ENCODE measurements at regions not wholly inside any gene's neighbourhood (a gene's known extent, or its start where the extent isn't known, plus 50 kb on each side); places are given as distances from the start of the nearest gene placed in this dataset.

DNA sequence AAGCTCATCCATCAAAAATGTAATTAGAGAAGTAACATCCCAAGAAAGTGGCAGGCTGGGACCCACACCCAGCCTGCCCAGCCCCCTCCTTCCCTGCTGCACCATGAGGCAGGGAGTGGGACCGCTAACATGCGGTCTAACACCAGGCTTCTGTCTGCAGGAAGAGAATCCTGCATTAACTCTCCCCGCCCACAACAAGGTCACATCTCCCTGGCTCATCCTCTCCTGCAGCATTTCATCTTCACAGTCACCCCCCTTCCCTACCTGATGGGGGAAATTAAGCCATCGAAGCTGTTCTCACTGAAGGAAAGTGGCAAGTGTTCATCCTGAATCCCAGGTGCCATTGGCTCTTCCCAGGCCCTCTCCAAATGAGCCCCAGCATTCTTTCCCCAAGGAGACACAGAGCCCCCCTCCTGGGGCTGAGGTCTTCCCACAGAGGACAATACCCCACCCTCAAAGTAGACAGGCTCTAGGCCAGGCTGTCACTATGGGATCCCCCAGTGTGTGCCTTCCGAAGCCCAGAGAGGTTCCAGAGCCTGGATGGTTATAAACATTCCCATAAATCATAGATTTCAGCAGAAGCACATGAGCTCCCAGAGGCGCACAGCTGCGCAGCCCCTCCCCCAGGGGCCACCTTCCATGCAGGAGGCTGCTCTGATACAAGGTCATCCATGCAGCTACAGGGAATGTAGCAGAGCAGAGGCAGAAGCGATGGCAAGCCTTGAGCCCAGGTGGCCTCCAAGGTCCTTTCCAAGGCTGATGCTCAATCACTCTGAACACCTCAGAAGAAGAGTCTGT, 148.0 kb downstream of the OAT start:
- Histone ChIP-seq H3K4me3 (no peak overlapping the region), H3K79me2 (replicated peaks; ENCODE audit: insufficient read depth) (no peaks in the 10 kb centered on the region), H3K4me2 (no peak overlapping the region), H3K9me2 (ENCODE audit: insufficient read depth) (no peaks in the 10 kb centered on the region), H3K27ac (ENCODE audit: low read depth) (no peak overlapping the region), H3K36me3 (ENCODE audit: insufficient read depth) (no peaks in the 10 kb centered on the region), H3K4me1 (ENCODE audit: insufficient read depth) (no peaks in the 10 kb centered on the region), H3F3A (replicated peaks; ENCODE audit: low read depth) (no peaks in the 10 kb centered on the region), H2AFZ (no peak overlapping the region), H3K27me3 (ENCODE audit: insufficient read depth) (no peaks in the 10 kb centered on the region), H4K20me1 (replicated peaks; ENCODE audit: insufficient read depth) (no peaks in the 10 kb centered on the region)
- ATAC-seq (no peak), DNase-seq (ENCODE audit: low spot score) (no peak)
- H3K27me3 Mint-ChIP-seq (ENCODE audit: insufficient read depth, low read depth, poor library complexity): no peaks in the 10 kb centered on the region
- H3K4me1 Mint-ChIP-seq: no peaks in the 10 kb centered on the region
- peaks cover 7% of the 10 kb centered on the region; the same call in 2 of the 3 replicates for H3K36me3 Mint-ChIP-seq (ENCODE audit: low read depth)
- peaks cover 24% of the 10 kb centered on the region for H3K9me3 Mint-ChIP-seq
- H3K27ac Mint-ChIP-seq: no peak overlapping the region
- TF ChIP-seq ZNF331 (CRISPR knock-in tag; IDR thresholded peaks at IDR 0.05; ENCODE audit: low read depth) (no peak), ETS1 (IDR thresholded peaks at IDR 0.05) (no peak), CREB1 (CRISPR knock-in tag; IDR thresholded peaks at IDR 0.05; ENCODE audit: low read depth) (no peak), POLR2AphosphoS5 (IDR thresholded peaks at IDR 0.05; ENCODE audit: low read depth) (no peak), JUNB (IDR thresholded peaks at IDR 0.05; ENCODE audit: unreplicated experiment) (no peak), EZH2phosphoT487 (IDR thresholded peaks at IDR 0.05; ENCODE audit: unreplicated experiment) (no peak), ZNF114 (CRISPR knock-in tag; IDR thresholded peaks at IDR 0.05) (no peak), EZH2 (IDR thresholded peaks at IDR 0.05; ENCODE audit: low read depth, unreplicated experiment) (no peak), NANOG (IDR thresholded peaks at IDR 0.05; ENCODE audit: borderline replicate concordance) (no peak), STAT1 (IDR thresholded peaks at IDR 0.05; ENCODE audit: unreplicated experiment) (no peak)
- TF ChIP-seq, protein P1, sequence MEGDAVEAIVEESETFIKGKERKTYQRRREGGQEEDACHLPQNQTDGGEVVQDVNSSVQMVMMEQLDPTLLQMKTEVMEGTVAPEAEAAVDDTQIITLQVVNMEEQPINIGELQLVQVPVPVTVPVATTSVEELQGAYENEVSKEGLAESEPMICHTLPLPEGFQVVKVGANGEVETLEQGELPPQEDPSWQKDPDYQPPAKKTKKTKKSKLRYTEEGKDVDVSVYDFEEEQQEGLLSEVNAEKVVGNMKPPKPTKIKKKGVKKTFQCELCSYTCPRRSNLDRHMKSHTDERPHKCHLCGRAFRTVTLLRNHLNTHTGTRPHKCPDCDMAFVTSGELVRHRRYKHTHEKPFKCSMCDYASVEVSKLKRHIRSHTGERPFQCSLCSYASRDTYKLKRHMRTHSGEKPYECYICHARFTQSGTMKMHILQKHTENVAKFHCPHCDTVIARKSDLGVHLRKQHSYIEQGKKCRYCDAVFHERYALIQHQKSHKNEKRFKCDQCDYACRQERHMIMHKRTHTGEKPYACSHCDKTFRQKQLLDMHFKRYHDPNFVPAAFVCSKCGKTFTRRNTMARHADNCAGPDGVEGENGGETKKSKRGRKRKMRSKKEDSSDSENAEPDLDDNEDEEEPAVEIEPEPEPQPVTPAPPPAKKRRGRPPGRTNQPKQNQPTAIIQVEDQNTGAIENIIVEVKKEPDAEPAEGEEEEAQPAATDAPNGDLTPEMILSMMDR (conservative IDR thresholded peaks at IDR 0.05; ENCODE audit: low read depth in 2 of 2): no peak
- TF ChIP-seq, protein P2, sequence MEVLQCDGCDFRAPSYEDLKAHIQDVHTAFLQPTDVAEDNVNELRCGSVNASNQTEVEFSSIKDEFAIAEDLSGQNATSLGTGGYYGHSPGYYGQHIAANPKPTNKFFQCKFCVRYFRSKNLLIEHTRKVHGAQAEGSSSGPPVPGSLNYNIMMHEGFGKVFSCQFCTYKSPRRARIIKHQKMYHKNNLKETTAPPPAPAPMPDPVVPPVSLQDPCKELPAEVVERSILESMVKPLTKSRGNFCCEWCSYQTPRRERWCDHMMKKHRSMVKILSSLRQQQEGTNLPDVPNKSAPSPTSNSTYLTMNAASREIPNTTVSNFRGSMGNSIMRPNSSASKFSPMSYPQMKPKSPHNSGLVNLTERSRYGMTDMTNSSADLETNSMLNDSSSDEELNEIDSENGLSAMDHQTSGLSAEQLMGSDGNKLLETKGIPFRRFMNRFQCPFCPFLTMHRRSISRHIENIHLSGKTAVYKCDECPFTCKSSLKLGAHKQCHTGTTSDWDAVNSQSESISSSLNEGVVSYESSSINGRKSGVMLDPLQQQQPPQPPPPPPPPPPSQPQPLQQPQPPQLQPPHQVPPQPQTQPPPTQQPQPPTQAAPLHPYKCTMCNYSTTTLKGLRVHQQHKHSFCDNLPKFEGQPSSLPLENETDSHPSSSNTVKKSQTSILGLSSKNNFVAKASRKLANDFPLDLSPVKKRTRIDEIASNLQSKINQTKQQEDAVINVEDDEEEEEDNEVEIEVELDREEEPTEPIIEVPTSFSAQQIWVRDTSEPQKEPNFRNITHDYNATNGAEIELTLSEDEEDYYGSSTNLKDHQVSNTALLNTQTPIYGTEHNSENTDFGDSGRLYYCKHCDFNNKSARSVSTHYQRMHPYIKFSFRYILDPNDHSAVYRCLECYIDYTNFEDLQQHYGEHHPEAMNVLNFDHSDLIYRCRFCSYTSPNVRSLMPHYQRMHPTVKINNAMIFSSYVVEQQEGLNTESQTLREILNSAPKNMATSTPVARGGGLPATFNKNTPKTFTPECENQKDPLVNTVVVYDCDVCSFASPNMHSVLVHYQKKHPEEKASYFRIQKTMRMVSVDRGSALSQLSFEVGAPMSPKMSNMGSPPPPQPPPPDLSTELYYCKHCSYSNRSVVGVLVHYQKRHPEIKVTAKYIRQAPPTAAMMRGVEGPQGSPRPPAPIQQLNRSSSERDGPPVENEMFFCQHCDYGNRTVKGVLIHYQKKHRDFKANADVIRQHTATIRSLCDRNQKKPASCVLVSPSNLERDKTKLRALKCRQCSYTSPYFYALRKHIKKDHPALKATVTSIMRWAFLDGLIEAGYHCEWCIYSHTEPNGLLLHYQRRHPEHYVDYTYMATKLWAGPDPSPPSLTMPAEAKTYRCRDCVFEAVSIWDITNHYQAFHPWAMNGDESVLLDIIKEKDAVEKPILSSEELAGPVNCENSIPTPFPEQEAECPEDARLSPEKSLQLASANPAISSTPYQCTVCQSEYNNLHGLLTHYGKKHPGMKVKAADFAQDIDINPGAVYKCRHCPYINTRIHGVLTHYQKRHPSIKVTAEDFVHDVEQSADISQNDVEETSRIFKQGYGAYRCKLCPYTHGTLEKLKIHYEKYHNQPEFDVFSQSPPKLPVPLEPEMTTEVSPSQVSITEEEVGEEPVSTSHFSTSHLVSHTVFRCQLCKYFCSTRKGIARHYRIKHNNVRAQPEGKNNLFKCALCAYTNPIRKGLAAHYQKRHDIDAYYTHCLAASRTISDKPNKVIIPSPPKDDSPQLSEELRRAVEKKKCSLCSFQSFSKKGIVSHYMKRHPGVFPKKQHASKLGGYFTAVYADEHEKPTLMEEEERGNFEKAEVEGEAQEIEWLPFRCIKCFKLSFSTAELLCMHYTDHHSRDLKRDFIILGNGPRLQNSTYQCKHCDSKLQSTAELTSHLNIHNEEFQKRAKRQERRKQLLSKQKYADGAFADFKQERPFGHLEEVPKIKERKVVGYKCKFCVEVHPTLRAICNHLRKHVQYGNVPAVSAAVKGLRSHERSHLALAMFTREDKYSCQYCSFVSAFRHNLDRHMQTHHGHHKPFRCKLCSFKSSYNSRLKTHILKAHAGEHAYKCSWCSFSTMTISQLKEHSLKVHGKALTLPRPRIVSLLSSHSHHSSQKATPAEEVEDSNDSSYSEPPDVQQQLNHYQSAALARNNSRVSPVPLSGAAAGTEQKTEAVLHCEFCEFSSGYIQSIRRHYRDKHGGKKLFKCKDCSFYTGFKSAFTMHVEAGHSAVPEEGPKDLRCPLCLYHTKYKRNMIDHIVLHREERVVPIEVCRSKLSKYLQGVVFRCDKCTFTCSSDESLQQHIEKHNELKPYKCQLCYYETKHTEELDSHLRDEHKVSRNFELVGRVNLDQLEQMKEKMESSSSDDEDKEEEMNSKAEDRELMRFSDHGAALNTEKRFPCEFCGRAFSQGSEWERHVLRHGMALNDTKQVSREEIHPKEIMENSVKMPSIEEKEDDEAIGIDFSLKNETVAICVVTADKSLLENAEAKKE (CRISPR knock-in tag; IDR thresholded peaks at IDR 0.05): no peak
- TF ChIP-seq, protein P3, sequence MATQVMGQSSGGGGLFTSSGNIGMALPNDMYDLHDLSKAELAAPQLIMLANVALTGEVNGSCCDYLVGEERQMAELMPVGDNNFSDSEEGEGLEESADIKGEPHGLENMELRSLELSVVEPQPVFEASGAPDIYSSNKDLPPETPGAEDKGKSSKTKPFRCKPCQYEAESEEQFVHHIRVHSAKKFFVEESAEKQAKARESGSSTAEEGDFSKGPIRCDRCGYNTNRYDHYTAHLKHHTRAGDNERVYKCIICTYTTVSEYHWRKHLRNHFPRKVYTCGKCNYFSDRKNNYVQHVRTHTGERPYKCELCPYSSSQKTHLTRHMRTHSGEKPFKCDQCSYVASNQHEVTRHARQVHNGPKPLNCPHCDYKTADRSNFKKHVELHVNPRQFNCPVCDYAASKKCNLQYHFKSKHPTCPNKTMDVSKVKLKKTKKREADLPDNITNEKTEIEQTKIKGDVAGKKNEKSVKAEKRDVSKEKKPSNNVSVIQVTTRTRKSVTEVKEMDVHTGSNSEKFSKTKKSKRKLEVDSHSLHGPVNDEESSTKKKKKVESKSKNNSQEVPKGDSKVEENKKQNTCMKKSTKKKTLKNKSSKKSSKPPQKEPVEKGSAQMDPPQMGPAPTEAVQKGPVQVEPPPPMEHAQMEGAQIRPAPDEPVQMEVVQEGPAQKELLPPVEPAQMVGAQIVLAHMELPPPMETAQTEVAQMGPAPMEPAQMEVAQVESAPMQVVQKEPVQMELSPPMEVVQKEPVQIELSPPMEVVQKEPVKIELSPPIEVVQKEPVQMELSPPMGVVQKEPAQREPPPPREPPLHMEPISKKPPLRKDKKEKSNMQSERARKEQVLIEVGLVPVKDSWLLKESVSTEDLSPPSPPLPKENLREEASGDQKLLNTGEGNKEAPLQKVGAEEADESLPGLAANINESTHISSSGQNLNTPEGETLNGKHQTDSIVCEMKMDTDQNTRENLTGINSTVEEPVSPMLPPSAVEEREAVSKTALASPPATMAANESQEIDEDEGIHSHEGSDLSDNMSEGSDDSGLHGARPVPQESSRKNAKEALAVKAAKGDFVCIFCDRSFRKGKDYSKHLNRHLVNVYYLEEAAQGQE (IDR thresholded peaks at IDR 0.05; ENCODE audit: unreplicated experiment): no peak
- no peak overlapping the region for H3K4me3 Mint-ChIP-seq
